ENCODE measurements at regions not wholly inside any gene's neighbourhood (a gene's known extent, or its start where the extent isn't known, plus 50 kb on each side); places are given as distances from the start of the nearest gene placed in this dataset.
A peak's percentile ranks its signal among the peaks of the same experiment; 100 is the strongest.

- no peak for ATAC-seq
- DNase-seq: no peak
Measured at GRCh38 chr1:232405781-232406180, 224.2 kb downstream of the SIPA1L2 start.

DNA sequence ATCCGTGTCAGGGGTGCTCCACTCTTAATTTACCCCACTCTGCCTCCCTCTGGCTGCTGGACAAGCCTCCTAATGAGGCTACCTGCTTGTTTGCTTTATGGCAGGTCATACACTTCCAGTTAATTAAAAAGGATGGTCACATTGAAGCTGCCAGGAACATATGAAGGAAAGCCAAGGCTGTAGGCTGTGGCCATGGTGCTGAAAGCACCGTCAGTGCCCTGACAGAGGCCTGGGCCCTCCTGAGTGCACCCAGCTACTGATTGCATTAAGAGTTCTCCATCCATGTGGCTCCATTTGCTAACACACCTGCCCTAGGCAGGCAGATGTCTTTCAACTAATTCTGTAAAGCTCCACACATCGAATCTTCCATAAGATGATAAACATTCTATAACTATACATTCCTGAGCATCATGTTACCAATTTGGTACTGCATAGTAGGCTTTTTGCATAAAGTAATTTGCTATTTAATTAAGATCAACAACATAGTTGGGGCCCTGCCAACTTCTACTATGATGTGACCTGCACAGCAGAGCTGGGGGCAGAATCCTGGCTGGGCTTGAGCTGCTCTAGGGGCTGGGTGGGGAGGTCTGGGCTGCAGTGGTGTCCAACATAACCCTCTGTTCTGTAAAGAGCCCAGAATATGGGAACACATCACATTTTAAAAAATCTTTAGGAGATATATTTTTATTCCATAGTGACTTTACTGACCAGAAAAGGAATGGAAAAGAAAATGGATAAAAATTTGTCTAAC is 224.8 kb downstream of the SIPA1L2 start:
- DNase-seq: peak; percentile 46
- peak; percentile 74 for ATAC-seq
- intact Hi-C loops (cut with micrococcal nuclease): no loop called here

More at GRCh38 chr1:232405781-232406180, 224.2 kb downstream of the SIPA1L2 start:
- intact Hi-C loops (cut with micrococcal nuclease): no loop called here

- no peak for DNase-seq
- ATAC-seq: no peak
- intact Hi-C loops (cut with micrococcal nuclease): no loop called here
Measured at GRCh38 chr1:232404227-232404626, 225.7 kb downstream of the SIPA1L2 start.

GRCh38 chr1:232403017-232403714 is 226.8 kb downstream of the SIPA1L2 start:
- ATAC-seq (peak; percentile 77), DNase-seq (peak; percentile 59)
- intact Hi-C loops (cut with micrococcal nuclease): no loop called here

- intact Hi-C loops (cut with micrococcal nuclease): no loop called here
- ATAC-seq: no peak
- DNase-seq: no peak
Measured at GRCh38 chr1:232398823-232399222, 231.1 kb downstream of the SIPA1L2 start.

DNA sequence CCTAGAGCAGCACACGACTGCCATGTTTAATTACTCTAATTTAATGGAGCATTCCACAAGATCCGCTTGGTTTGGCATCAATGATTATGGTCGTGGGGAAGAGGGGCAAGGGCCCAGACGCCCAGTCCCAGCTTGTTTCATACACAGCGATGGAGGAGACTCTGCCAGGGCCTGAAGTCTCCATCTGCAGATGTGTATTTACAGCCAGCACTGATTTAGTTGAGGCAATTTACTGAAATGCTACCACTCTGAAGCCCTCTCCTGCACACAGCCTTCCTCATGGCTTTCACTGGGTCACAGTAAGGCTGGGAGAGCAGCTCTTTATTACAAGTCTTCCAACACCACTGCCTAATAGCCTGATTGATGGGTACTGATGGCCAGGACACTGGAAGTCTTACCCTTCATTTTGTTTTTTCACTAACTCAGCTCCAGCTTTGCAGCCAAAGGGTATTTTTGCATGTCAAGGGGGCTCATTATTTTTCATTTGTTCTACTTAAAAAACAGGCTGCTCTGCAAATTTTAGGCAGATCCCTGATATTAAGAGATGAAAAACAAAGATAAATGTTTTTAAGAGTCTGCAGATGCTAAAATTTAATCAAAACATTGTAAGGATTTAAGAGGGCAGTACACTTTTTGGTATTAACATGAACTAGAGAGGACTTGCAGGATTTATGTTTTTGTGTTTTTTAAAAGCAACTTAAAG is 236.3 kb downstream of the SIPA1L2 start:
- no peak for DNase-seq
- intact Hi-C loops (cut with micrococcal nuclease): no loop called here
- no peak for ATAC-seq

- DNase-seq (no peak), ATAC-seq (no peak)
- intact Hi-C loops (cut with micrococcal nuclease): no loop called here
Measured at GRCh38 chr1:232393010-232393409, 236.9 kb downstream of the SIPA1L2 start.

- no peak for ATAC-seq
- DNase-seq: no peak
- intact Hi-C loops (cut with micrococcal nuclease): no loop called here
Measured at GRCh38 chr1:232390590-232390989, 239.3 kb downstream of the SIPA1L2 start.

DNA sequence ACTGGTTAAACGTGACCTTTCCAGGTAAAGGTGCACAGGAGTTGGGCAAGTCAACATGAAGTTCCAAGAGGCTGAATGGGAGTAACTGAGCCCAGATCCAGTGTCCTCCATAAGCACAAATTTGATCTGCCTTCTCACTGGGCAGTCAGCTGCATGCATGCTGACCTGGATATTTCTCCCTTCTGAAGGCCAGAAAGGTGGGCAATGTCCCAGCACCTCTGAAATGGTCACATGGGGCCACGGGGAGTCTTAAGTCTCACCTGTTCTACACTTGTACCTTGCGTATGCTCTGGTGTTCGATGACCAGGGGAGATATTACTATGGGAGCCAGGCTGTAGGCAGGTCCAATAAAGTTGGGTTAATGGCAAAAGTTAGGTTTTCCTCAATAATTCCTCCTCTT is 240.2 kb downstream of the SIPA1L2 start:
- ATAC-seq (no peak), DNase-seq (no peak)
- intact Hi-C loops (cut with micrococcal nuclease): no loop called here

DNA sequence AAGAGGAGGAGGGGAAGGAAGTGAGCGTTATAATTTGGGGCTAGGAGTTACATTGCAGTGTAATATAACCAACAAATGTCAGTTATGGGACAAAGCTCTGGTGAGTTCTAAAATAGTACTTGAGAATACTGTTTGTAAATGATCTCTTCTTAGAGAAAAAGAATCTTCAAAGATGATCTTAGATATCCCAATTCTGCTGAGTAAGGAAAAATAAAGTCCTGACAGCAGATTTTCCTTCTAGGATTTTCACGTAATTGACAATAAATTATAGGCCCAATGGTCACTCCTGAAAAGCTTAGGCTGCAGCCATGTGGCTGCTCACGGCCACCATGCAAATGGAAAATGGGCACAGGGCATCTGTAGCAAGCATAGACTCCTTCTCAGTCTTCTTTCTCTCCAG is 241.6 kb downstream of the SIPA1L2 start:
- intact Hi-C loops (cut with micrococcal nuclease): no loop called here
- DNase-seq (no peak), ATAC-seq (no peak)

DNA sequence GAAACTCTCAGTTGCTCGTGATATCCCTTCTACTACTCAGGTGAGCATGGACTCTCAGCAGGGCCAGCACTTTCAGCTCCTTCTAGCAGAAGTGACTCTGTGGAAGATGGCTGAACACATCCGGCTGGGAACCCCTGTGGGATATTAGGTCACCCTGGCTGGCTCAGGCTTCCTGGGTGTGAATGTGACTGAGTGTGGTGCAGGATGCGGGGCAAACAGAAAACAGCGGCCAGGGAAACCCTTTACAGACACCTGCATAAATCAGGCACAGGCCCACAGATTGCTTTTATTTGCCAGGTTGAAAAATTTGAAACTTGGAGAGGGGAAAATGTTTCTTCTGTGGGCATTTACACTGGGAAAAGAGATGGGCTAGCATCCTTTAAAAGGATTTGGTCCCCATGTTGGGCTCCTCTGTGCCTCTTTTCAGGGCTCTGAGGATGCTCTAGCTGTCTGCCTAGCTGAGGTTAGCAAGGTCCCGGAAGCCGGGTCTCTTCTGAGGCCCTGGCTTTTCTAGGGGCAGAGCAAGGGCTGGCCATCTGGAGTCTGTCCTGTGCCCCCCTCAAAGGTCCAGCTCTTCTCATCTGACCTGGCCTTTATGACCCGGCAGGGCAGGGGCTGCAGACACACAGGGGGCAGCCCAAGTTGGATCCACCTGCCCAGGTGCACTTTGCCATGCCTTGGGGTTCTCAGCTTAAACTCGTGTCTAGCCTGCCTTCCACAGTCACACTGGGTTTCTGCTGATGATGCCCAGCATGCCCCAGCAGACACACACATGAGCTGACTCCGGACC is 243.0 kb downstream of the SIPA1L2 start:
- DNase-seq: no peak
- ATAC-seq: no peak
- intact Hi-C loops (cut with micrococcal nuclease): no loop called here

- DNase-seq: no peak
- ATAC-seq: peak; percentile 62
- intact Hi-C loops (cut with micrococcal nuclease): no loop called here
Measured at GRCh38 chr1:232386294-232386693, 243.6 kb downstream of the SIPA1L2 start.

- intact Hi-C loops (cut with micrococcal nuclease): no loop called here
- DNase-seq (no peak), ATAC-seq (no peak)
Measured at GRCh38 chr1:232385221-232385620, 244.7 kb downstream of the SIPA1L2 start.

DNA sequence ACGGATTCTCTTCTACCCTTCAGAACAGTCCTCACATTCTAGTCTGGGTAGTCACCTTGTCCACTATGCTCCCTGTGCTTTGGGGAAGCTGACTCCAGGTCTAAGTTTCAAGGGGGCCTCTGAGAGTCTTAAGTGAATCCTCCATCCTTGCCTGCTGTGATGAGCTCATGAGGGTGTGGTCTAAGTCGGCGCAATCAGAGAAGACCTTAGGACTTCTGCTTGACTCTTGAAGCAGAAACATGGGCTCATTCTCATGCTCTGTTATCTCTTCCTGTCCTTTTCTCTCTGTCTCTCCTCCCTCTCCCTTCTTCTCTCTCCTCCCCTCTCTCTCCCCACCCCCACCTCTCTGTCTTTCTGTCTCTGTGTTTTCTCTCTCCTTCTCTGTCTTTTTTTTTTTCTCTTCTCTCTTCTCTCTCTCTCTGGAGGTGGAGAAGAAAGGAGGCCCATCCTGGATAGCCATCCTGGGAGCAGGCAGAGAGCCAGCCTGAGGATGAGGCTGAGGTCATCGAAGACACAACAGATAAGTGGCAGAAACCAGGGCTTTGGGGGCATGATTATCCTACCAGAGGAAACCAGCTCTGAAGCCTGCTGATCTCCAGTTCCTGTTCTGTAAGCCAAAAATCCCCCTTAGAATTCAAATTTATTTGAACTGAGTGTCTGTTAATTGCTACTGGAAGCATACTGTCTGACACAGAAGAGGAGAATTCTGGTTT is 245.6 kb downstream of the SIPA1L2 start:
- DNase-seq (no peak), ATAC-seq (no peak)
- intact Hi-C loops (cut with micrococcal nuclease): no loop called here

GRCh38 chr1:232383455-232384123 is 246.3 kb downstream of the SIPA1L2 start:
- intact Hi-C loops (cut with micrococcal nuclease): no loop called here
- DNase-seq: no peak
- no peak for ATAC-seq

DNA sequence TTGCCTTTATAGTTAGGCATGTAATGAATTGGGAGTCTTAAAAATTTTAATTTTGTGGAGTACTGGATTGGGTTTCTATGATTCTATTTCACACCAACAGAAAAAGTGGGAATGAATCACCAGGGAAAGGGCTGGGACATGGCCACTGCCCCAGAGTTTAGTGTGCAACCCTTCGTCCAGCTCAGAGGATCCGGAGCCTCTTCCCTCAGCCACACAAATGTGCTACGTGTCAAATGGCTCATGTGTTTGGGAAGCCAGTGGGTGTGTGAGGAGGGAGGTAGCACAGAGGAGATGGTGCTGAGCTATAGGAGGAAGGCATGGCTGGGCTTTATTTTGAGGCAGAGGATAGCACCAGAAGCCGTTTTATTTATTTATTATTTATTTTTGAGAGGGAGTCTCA is 247.3 kb downstream of the SIPA1L2 start:
- no peak for ATAC-seq
- intact Hi-C loops (cut with micrococcal nuclease): no loop called here
- no peak for DNase-seq

- intact Hi-C loops (cut with micrococcal nuclease): no loop called here
- ATAC-seq: no peak
- no peak for DNase-seq
Measured at GRCh38 chr1:232381394-232382100, 248.4 kb downstream of the SIPA1L2 start.

DNA sequence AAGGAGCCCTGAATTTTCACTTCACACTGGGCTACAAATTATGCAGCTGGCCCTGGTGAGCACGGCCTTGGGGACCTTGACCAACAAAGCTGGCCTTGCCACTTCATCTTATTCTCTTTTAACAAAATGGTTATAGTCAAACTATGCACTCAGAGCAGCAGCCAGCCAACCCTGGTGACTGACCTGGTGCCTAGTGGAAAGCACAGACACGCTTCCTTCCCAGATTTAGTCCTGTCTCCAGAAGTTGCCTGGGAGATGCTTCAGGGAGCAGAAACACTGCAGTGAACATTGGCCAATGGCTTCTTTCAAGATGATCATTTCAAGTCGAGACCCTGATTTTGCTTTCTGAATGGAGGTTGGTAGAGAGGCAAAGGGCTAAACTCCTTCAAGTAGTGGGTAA is 249.3 kb downstream of the SIPA1L2 start:
- intact Hi-C loops (cut with micrococcal nuclease): no loop called here
- no peak for DNase-seq
- no peak for ATAC-seq

All from left ventricle myocardium superior (tissue), 1 donor.